PFSK-1 (cell line): ENCODE measurements at regions not wholly inside any gene's neighbourhood (a gene's known extent, or its start where the extent isn't known, plus 50 kb on each side); places are given as distances from the start of the nearest gene placed in this dataset.

Source experiments
- SIN3A ChIP-seq: IDR thresholded peaks from 2 replicates; pipeline ENCODE4 v1.6.1; 2012; ENCODE audit warnings: mild to moderate bottlenecking, low read length, moderate library complexity, borderline replicate concordance; ENCODE audit not compliant: insufficient read depth
- TAF1 ChIP-seq: IDR thresholded peaks from 2 replicates; pipeline ENCODE4 v1.6.1; 2012; ENCODE audit warnings: low read length, control low read depth, borderline replicate concordance; ENCODE audit not compliant: insufficient read depth

- TF ChIP-seq SIN3A (no peak), TAF1 (no peak)
Observed at GRCh38 chr5:18968966-18969365, 1019.0 kb downstream of the CDH18 start.
